SK-N-SH (cell line): ENCODE measurements at regions not wholly inside any gene's neighbourhood (a gene's known extent, or its start where the extent isn't known, plus 50 kb on each side); places are given as distances from the start of the nearest gene placed in this dataset.

Experiments
- CTCF ChIP-seq: fragments of 200-600 bp; sonication (generic); IDR thresholded peaks from 2 replicates; pipeline ENCODE4 v1.6.1; 2017; ENCODE audit warnings: antibody characterized with exemption, mild to moderate bottlenecking, moderate library complexity
- EP300 ChIP-seq, 2 experiments: IDR thresholded peaks; 2 replicates each; pipeline versions ENCODE4 v1.4.0 to v1.6.1; 2012; ENCODE audit warnings: borderline replicate concordance in 1 of 2, low read depth in 1 of 2, low read length in 1 of 2
- EZH2phosphoT487 ChIP-seq: fragments of 200-600 bp; sonication (generic); IDR thresholded peaks from 2 replicates; pipeline ENCODE4 v1.6.1; 2017; ENCODE audit warnings: low read depth, mixed run types, mild to moderate bottlenecking, antibody characterized with exemption, moderate library complexity, borderline replicate concordance
- FOSL2 ChIP-seq: IDR thresholded peaks from 2 replicates; pipeline ENCODE4 v1.4.0; 2012; ENCODE audit warnings: low read depth, mild to moderate bottlenecking, moderate library complexity, borderline replicate concordance

- TF ChIP-seq EZH2phosphoT487 = no peak
- no peak for TF ChIP-seq FOSL2
- no peak for TF ChIP-seq CTCF
- TF ChIP-seq EP300 (IDR thresholded peaks at IDR 0.05; ENCODE audit: borderline replicate concordance in 1 of 2, low read depth in 1 of 2, low read length in 1 of 2) = no peak
Measured at GRCh38 chr2:103527278-103527677, 765.4 kb downstream of the TMEM182 start.
